HG02870 (cell line): ENCODE measurements at regions not wholly inside any gene's neighbourhood (a gene's known extent, or its start where the extent isn't known, plus 50 kb on each side); places are given as distances from the start of the nearest gene placed in this dataset.

Experiments used
- ATAC-seq: cut with Tn5 transposase; IDR thresholded peaks from one replicate; pipeline ENCODE4 v1.9.1; 2021; ENCODE audit warnings: mild to moderate bottlenecking, moderate library complexity; ENCODE audit not compliant: unreplicated experiment

DNA sequence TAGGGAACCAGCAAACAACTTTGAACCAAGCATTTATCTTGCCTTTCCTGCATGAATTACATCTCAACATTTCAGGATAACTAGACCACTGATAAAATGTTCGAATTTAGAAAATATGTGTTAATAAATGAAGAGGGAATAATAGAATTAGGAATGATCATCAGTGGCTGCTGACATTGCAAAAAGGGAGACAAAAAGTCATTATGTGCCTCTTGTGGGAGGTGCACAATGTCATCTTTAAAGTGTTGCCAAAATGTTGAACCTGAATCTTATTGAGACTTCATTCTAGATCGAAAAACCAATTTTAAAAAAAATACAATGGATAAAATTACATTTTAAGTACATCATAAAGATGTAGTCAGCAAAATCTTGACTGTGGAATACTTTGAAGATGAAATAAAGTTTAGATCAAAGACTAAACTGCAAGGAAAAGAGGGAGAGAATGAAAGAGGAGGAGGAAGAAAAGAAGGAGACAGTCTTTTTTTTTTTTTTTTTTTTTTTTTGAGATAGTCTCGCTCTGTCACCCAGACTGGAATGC, 299.3 kb downstream of the FBXW7 start:
- ATAC-seq, result no peak

DNA sequence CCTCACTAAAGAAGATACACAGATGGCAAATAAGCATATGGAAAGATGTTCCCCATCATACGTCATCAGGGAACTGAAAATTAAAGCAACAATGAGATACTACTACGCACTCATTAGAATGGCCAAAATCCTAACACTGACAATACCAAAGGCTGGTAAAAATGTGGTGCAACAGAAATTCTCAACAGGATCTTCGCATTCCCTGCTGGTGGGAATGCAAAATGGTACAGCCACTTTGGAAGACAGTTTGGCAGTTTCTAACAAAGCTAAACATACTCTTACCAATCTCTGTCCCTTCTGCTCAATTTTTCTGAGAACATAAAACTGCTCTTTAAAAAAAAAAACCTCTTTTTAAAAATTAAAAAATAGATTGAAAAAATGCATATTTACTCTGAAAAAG, 300.2 kb downstream of the FBXW7 start:
- ATAC-seq, result no peak

DNA sequence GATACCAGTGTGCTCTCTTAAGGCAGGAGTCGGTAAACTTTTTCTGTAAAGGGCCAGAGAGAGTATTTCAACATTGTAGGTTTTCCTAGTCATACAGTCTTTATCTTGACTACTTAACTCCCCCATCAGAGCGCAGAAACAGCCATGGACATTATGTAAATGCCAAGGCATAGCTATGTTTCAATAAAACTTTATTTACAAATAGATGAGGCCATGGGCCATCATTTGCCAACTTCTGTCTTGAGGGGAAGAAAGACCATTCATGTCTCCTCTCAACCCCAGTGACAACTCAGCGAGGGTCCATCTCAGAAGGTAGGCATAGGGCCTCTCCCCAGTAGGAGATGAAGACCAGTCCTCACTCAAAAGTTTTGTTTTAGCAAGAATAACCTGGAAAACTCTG, 301.3 kb downstream of the FBXW7 start:
- ATAC-seq, result no peak

DNA sequence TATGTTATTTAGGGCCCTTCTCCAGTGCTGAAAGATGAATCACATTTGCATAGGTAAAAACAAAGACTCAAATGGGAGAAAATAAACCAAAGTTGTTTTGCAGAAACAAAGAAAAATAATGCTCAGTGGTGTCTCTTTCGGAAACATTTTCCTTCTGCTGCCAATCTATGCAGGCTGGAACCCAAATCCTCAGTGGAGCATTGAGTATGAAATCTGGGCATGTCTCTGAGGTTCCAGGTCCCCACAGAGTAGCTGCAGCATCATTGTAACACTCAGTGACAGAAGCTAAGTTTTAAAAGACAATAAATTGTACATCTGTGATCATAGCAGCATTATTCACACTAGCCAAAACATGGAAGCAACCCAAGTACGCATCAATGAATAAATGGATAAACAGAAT, 303.6 kb downstream of the FBXW7 start:
- no peak for ATAC-seq

DNA sequence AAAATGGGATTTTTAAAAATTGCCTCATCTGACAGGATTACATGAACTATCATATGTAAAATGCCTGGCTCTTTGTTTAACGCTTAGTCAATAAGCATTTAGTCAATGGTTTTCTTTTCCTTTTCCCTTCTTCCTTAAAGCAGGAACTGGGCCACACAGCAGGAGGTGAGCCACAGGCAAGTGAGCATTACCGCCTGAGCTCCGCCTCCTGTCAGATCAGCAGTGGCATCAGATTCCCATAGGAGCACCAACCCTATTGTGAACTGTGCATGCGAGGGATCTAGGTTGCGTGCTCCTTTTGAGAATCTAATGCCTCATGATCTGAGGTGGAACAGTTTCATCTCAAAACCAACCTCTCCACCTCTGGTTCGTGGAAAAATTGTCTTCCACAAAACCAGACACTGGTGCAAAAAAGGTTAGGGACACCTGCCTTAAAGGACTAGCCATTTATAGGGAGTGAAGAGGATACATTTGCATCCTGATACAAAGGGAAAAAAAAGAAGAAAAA, 306.1 kb downstream of the FBXW7 start:
- no peak for ATAC-seq

DNA sequence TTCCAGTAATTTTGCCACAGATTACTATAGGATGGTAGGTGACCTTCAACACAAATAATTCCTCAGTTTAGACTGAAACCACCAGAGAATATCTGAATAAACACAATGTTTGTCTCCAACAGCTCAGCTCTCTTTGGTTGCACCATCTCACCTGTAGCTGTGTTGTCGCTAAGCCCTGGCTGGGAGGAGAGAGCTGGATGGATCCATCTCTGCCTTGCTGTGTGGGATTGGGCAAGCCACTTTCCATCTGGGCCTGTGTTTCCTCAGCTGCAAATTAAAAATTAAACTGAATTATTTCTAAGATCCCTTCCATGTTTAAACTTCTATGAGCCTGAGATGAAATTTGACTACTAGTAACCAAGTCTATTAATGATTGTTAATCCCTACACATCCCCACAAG, 310.2 kb downstream of the FBXW7 start:
- ATAC-seq, result no peak

DNA sequence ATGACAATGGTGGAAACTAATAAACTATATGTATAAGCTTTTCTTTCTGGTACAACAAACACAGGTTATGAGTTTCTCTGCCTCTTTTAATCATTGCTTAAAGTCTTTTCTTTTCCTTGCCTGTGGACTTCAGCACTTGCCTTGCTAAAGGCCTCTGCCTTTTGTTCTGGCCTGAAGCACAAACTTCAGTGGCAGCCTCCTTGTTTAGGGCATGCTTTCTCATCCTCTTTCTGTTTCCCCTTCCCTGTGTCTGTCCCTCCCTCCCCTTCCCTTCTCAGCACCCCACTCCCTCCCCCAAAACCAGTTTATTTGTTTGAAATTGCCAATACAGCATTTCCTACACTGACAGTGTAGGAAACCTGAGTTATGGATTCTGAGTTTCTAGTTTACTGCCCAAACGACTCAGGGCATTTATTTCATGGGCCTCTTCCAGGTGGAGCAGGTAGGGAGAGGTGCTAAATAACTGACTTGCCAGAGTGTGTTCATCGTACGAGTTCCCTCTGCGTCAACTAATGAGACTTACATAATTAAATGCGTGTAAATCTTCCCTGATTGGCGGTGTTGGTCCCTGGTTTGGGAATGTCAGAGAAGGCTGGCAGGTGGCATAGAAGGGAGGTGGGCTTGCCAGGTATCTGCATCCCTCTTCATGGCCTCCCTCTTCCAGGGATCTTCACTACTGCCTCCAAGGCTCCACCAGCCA, 311.0 kb downstream of the FBXW7 start:
- no peak for ATAC-seq

DNA sequence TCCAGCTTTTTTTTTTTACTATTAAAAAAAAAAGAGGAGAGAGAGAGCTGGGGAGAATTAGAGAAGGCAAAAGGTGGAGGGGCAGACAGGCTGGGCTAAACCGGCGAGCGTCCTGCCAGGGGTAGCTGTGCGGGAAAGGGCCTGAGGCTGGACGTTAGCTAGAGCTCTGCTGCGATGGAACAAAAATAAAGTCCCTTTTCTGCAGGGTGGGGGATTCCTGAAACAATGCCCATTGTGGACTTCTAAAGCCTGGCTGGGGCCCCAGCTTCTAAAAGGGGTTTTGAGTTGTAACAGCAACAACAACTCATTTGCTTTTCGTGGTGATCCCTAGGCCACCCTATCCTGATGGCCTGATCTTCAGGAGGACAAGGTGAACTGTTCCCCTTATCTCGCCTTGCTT, 311.7 kb downstream of the FBXW7 start:
- no peak for ATAC-seq

DNA sequence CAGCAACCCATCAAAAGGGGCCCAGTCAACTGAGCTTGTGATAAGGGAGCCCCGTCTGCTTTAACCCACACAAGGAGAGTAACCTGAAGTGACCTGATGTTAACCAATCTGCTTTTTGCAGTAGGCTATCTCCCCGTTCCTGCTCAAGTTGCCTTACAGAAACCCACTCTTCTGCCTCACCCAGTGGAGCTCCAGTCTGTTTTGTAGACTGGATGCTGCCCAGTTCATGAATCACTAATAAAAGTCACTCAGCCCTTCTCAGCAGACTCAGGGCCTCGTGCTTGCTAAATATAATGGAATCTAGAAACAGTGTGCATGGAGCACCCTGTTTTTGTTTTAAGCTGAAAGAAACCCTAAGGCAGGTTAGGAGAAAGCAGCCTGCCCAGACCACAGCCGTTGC, 312.3 kb downstream of the FBXW7 start:
- ATAC-seq, result no peak

DNA sequence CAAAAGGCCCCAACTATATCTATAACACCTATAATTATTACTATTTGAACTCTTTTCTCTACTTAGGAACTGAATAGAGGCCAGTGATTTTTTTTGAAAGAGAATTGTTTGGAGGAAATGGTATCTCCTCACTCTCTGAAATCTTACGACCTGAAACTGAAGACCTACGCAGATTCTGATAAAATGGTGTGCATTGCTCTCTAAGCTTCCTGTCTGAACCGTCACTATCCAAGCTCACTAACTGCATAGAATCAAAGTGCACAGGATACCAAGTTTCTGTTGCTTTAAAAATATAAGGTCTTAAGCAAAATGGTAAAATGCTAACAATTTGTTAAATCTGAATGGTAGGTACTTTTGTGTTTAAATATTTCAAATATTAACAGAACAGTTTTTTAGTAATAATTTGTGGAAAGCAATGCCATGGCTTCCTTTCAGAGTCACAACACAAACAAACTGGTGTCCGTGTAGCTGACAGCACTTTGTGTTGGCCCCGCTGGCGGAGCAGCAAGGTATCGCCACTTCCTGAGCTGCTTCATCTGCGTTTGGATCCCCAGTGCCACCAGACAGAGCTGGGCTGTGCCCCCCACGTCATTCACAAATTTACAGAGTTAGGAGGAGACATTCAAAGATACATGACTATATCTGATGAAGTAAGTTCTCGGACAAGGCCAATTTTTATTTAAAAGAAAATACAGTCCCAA, 313.9 kb downstream of the FBXW7 start:
- no peak for ATAC-seq

DNA sequence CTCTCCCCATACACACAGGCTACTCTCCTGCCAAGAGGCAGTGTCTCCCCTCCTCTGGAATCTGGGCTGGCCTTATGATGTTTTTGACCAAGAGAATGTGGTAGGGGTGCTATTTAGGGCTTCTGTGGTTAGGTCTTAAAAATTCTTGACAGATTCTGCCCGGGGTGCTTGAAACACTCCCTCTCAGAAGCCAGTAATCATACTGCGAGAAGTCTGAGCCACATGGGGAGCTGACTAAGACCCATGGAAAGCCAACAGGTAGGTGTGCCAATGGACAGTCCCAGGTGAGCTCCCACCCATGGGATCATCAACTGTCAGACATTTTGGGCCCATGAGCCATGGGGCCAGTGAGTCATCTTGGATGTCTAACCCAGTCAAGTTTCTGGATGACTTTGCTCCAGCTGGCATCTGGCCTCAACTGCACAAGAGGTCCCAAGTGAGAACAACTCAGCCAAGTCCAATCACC, 315.7 kb downstream of the FBXW7 start:
- peak; percentile 62 for ATAC-seq

DNA sequence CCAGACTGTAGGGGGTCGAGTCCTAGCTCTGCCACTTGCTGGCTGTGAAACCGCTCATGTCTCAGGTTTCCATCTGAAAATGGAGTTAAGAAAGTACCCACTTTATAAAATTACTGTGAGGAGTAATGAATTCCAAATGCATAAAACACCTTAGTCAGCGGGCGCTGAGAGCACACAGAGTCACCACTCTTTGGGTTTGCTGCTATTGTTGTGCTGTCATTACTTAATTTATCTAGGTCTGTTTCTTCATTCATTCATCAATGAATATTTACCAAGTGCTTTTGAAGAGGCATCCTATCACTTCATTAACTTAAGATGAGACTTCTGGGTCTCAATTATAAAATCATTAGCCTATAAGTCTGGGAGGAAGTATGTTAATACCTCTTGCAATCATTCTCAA, 317.3 kb downstream of the FBXW7 start:
- no peak for ATAC-seq

DNA sequence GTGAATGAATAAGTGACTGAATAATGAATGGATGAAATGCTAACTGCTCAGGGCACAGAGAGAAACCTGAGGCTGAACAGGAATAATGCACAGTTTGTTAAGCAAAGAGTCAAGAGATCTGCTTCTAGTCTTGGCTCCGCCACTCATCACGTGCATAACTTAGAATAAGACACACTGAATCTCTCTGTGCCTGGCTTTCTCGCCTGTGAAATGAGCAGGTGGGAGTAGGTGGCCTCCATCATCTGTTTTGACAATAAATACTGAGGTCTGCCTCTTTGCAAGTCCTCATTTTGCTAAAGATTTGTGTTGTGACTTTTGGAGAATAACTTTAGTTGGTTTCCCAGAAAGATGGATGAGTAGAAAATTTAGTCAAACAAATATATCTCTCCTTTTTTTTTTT, 318.0 kb downstream of the FBXW7 start:
- ATAC-seq, result no peak

DNA sequence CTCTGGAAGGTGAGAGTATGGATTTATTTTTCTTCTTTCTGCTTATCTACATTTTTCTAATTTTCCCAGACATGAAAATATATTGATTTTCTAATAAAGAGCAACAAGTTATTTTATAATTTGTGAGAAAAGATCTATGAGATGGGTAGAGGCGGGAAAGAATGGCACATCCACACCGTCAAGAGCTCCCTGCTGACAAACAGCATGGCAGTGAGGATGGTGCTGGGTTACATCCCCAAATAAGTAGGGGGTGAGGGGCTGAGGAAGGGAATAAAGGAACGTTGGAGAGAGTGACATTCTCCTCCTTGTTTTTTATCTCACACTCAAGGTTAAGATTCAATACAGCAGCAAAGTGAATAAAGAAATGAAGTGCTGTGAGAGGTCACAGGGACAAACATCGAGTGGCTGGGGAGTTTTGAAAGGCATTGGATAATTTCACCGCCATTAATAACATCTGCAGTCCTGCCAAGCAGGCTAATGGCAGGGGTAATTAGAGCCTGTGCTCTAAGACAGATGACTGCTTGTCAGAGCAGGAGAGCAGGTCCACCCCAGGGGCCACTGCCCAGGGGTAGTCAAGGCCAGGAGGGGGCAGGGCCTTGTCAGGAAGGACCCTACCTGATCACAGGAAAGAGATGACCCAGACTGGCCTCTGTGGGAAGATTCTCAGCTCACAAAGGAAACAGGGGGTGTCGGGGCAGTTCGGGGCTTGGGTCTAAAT, 323.8 kb downstream of the FBXW7 start:
- no peak for ATAC-seq

DNA sequence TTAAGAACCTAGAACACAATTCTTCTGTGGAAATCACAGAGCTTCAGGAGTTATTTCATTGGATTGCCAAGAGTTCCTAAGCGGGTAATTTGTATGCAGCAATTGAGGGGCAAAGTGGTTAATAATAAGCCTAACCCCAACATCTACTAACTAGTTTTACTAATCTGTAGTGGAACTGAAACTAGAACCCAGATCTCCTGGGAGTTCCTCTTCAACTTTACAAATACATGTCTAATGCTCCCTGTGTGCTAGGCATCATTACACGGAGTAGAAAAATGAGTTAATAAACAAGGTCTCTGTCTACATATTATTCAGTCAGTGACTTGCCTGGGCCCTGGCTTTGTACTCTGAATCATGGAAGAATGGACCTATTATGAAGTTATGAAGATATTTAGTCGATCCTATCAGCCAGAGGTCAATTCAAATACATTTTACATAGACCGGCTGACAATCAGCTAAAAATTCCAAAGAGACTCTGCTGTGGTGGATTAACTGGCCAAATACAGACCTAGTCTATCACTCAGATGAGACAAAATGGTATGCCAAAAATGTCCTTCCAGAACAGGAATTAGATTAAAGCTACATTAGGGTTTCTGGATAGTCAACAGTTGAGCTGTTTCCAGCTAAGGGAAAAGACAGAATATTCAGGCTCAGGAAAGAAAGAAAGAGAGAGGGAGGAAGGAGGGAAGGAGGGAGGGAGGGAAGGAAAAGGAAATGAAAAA, 326.0 kb downstream of the FBXW7 start:
- ATAC-seq, result no peak

DNA sequence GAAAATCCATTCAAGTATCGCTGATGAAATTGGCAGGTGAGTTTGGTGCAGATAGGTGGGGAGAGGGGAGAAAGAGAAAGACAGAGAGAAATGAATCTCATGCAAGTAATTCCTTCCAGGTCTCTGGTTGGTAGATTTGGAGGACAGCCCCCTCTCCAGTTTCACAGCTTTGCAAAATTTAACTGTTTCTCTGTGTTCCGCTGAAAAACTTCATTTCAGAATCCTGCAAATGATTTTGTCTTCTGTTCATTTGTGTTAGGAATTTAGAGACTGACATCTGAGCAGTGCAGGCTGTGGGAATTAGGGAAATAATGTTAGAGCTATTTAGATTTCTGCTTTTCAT, 328.5 kb downstream of the FBXW7 start:
- no peak for ATAC-seq

DNA sequence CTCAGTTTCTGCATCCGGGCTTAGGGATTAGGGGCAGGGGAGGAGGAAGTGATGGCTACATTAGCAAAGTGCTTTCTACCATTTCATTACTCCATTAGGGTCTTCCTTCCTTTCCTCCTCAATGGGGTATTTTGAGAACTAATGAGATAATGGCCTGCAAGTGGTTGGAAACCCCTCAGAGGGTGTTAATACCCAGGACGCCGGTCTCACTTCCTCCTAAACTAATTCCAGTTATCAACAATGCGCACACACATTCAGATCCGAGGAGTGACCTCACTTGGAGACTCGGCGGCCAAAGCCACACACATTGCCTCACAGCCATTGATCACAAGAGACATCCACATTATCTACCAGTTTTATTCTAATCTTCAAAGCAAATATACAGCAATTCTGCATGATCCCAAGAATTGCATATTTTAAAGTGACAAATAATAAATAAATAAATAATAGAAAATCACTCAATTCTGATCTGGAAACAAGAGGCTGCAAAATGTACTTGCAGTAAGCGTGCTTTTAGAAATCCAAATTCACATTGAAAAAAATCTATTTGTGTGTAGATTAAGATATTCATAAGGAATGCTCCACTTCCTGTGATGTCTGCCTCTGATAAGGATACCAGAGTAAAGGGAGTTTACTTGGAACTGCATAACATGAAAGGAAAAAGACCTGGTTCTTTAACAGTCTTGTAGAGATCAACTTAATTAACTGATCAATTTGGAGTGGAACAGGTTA, 329.1 kb downstream of the FBXW7 start:
- no peak for ATAC-seq

DNA sequence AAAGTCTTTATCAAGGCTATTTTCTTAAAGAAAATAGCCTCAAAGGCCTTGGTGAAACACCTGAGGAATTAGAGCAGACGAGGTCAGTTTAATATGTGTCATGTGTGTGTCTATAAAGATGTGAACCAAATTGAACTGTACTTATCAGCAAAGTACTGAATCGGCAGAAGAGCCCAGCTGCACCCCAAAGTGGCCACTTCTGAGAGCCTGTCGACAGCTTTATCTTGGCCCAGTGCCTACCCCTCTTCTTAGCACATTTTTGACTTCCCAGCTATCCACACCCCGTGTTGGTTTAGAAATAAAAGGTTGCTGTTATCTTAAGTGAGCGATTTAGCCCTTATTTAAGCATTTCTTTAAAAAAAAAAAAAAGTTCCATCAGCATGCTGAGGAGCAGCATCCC, 329.7 kb downstream of the FBXW7 start:
- ATAC-seq, result no peak

DNA sequence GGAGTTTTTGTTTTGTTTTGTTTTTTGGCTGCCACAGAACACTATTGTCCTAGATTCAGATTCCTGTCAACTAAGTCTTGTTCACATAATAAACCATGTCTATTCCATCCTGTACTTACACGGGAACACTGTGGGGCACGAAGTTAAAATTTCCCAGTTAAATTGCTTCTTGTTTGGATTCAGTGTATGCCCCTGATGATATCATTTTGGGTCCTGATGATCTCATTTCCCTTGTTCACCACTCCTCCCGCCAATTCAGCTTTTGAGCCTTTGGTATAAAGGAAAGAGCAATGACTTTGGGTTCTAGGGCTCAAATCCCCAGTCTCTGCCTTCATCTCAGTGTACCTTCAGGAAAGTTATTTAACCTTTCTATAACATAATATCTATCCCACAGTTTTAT, 333.5 kb downstream of the FBXW7 start:
- no peak for ATAC-seq
